LNCAP (cell line): ENCODE measurements at regions not wholly inside any gene's neighbourhood (a gene's known extent, or its start where the extent isn't known, plus 50 kb on each side); places are given as distances from the start of the nearest gene placed in this dataset.

ENCODE experiments used
- CTCF ChIP-seq: fragments of 450-650 bp; IDR thresholded peaks from 2 replicates; pipeline ENCODE4 v1.5.1; 2017; ENCODE audit warnings: mild to moderate bottlenecking

GRCh38 chr2:128535953-128536352 is 217.3 kb upstream of the HS6ST1 start:
- no peak for TF ChIP-seq CTCF

DNA sequence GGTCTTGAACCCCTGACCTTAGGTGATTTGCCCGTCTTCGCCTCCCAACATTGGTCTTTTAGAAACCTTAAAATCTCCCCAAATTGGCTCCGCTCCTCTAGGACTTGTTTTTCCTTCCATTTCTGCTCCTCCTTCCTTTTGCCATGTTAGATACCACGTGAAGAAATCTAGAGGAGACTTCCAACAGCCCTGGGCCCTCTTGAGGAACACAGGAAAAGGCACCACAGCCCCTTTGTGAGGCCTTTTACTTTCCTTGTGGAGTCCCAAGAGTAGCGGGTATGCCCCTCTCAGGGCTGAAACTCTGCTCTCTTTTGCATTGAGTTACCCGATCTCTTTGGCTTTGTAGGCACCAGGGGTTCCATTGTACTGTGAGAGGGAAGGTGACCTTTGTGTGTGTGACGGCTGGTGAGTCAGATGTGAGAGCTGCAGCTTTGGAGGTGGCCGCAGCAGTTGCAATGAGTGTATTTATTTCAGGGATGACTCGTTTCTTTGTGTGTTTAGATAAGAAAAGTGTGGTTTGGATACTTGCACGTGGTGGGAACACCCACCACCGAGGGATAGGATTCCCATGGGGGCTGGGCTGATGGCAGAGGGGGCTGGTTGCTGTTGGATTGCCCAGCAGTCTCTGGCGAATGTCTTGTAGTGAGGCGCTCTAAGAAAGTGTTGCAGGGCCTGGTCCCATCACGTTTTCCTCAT is 218.4 kb upstream of the HS6ST1 start:
- no peak for TF ChIP-seq CTCF

GRCh38 chr2:128537646-128538045 is 219.0 kb upstream of the HS6ST1 start:
- no peak for TF ChIP-seq CTCF

DNA sequence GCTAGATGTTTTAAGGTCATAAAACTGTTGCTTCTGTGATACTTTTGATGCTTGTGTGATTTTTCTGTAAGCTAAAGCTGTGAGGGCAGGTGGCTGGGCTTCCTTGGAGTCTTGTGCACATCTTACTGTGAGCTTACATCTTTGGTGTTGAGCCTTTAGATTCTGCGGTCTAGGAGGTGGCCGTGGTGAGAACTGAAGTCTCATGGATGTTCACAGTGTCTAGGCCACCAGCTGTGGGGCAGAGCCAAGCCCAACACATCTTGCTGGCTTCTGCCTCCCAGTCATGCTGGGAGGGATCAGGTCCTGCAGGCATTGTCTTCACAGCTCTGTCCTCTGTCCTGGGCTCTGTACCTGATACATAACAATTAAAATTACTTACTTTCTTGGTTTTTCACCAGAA is 219.7 kb upstream of the HS6ST1 start:
- no peak for TF ChIP-seq CTCF

- TF ChIP-seq CTCF = no peak
Observed at GRCh38 chr2:128540670-128541069, 222.0 kb upstream of the HS6ST1 start.

GRCh38 chr2:128541448-128541847 is 222.8 kb upstream of the HS6ST1 start:
- TF ChIP-seq CTCF = no peak

GRCh38 chr2:128543036-128543435 is 224.4 kb upstream of the HS6ST1 start:
- TF ChIP-seq CTCF = no peak

DNA sequence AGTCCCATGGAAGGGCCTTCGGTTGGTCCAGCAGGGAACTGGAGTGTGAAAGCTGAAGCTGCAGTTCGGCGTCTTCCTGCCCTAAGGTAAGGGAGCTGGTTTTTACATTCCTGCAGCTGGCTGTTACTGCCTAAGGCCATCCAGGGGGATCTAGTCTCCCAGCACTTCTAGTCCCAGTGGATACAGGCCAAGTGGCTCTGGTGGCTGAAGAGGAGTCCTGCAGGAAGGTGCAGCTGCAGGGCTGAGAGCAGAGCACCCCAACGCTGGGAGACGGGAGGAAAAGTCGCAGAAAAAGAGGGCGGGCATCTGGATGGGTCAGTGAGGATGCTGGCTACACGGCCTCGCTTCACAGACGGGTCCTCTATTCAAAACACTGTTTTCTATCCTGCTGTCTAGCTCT is 225.0 kb upstream of the HS6ST1 start:
- TF ChIP-seq CTCF = no peak
